ENCODE measurements at regions not wholly inside any gene's neighbourhood (a gene's known extent, or its start where the extent isn't known, plus 50 kb on each side); places are given as distances from the start of the nearest gene placed in this dataset.

GRCh38 chr11:32039149-32039548 is 51.7 kb upstream of the RCN1 start:
- 67 to 85% (median 77%) methylated on average over 1 of the region's 1 CpG for WGBS, 4 donors
- Histone ChIP-seq H3K27ac (no peak overlapping the region), H3K36me3 (replicated peaks in 1 of 2) (no peaks in the 10 kb centered on the region), H3K4me3 (no peak overlapping the region), H3K27me3 (peaks cover 7% of the 10 kb centered on the region), H3K9me3 (replicated peaks in 1 of 3) (no peaks in the 10 kb centered on the region), H3K4me1 (replicated peaks in 1 of 2) (no peaks in the 10 kb centered on the region)
- intact Hi-C loops (cut with DNase I), result no loop called here
- DNase-seq, result no peak
- TF ChIP-seq, protein P1, sequence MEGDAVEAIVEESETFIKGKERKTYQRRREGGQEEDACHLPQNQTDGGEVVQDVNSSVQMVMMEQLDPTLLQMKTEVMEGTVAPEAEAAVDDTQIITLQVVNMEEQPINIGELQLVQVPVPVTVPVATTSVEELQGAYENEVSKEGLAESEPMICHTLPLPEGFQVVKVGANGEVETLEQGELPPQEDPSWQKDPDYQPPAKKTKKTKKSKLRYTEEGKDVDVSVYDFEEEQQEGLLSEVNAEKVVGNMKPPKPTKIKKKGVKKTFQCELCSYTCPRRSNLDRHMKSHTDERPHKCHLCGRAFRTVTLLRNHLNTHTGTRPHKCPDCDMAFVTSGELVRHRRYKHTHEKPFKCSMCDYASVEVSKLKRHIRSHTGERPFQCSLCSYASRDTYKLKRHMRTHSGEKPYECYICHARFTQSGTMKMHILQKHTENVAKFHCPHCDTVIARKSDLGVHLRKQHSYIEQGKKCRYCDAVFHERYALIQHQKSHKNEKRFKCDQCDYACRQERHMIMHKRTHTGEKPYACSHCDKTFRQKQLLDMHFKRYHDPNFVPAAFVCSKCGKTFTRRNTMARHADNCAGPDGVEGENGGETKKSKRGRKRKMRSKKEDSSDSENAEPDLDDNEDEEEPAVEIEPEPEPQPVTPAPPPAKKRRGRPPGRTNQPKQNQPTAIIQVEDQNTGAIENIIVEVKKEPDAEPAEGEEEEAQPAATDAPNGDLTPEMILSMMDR (IDR thresholded peaks at IDR 0.05), result no peak
- no peak for TF ChIP-seq POLR2A (IDR thresholded peaks at IDR 0.05)

DNA sequence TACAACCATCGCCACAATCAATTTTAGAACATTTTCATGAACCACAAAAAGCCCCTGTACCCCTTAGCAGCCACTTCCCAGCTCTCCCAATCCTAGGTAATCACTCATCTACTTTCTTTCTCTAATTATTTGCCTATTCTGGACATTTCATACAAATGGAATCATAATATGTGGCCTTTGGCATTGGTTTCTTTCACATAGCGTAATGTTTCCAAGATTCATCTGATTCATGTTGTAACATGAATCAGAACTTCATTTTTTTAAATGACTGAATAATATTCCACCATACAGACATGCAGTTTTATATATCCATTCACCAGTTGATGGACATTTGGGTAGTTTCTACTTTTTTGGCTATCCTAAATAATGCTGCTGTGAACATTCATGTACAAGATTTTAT is 56.2 kb upstream of the RCN1 start:
- intact Hi-C loops (cut with DNase I), result no loop called here
- Histone ChIP-seq H3K4me1 (replicated peaks in 1 of 2) (no peaks in the 10 kb centered on the region), H3K27me3 (no peaks in the 10 kb centered on the region), H3K4me3 (no peak overlapping the region), H3K27ac (no peak overlapping the region), H3K9me3 (replicated peaks in 1 of 3) (no peaks in the 10 kb centered on the region), H3K36me3 (replicated peaks in 1 of 2) (no peaks in the 10 kb centered on the region)
- DNase-seq, result no peak
- WGBS, 4 donors, result 66 to 93% (median 88%) methylated on average over 2 of the region's 2 CpGs
- no peak for TF ChIP-seq POLR2A (IDR thresholded peaks at IDR 0.05)
- TF ChIP-seq, protein P1 (IDR thresholded peaks at IDR 0.05), result no peak

DNA sequence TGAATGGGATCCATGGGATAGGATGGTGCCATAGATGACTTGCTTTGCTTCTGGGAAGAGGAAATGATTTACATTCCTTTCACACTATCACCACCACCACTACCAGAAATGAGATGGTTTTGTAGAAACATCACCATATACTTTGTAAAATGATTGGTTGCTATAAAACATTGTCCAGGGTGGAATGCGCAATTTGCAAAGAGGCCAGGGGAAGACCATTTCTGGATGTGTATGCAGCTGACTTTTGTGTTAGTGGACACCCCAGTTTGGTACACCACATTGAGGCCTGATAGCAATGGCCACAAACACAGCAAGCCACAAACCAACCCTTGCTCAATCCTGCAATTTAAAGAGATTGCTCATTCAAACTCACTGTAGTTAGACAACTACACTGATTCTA is 56.7 kb upstream of the RCN1 start:
- WGBS, 4 donors, result 87 to 100% (median 93%) methylated on average over 1 of the region's 1 CpG
- H3K4me1 ChIP-seq (replicated peaks in 1 of 2), result no peaks in the 10 kb centered on the region
- no peak for DNase-seq
- intact Hi-C loops (cut with DNase I), result no loop called here
- H3K27me3 ChIP-seq, result no peaks in the 10 kb centered on the region
- no peaks in the 10 kb centered on the region for H3K9me3 ChIP-seq (replicated peaks in 1 of 3)
- no peaks in the 10 kb centered on the region for H3K36me3 ChIP-seq (replicated peaks in 1 of 2)
- H3K27ac ChIP-seq, result no peak overlapping the region
- TF ChIP-seq, protein P1 (IDR thresholded peaks at IDR 0.05), result no peak
- no peak overlapping the region for H3K4me3 ChIP-seq

DNA sequence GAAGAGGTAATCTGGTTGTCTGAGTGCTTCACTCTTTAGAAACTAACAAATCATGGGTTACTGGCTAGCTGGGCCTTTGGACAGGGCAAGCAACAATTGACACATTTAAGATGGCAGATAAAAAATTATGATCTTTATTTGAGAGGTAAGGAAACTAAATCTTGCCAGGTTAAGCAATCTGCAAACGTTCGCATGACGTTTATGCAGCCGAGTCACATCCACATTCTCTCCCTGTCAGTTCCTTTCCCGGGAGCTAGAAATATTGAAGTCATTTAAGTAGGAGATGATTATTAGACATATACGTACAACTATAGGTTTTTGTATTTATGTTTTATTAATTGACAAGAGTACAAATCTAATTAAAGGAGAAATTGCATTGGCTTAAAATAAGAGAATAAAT is 57.4 kb upstream of the RCN1 start:
- Histone ChIP-seq H3K9me3 (replicated peaks in 1 of 3) (no peaks in the 10 kb centered on the region), H3K36me3 (replicated peaks in 1 of 2) (no peaks in the 10 kb centered on the region), H3K4me1 (replicated peaks in 1 of 2) (no peaks in the 10 kb centered on the region), H3K4me3 (no peak overlapping the region), H3K27me3 (no peaks in the 10 kb centered on the region), H3K27ac (no peak overlapping the region)
- TF ChIP-seq POLR2A (IDR thresholded peaks at IDR 0.05), result no peak
- TF ChIP-seq, protein P1 (IDR thresholded peaks at IDR 0.05), result no peak
- WGBS, 4 donors, result 72 to 82% (median 73%) methylated on average over 6 of the region's 6 CpGs
- intact Hi-C loops (cut with DNase I), result no loop called here
- no peak for DNase-seq

All from adrenal gland (tissue), 9 donors.